ENCODE measurements at regions not wholly inside any gene's neighbourhood (a gene's known extent, or its start where the extent isn't known, plus 50 kb on each side); places are given as distances from the start of the nearest gene placed in this dataset.

DNA sequence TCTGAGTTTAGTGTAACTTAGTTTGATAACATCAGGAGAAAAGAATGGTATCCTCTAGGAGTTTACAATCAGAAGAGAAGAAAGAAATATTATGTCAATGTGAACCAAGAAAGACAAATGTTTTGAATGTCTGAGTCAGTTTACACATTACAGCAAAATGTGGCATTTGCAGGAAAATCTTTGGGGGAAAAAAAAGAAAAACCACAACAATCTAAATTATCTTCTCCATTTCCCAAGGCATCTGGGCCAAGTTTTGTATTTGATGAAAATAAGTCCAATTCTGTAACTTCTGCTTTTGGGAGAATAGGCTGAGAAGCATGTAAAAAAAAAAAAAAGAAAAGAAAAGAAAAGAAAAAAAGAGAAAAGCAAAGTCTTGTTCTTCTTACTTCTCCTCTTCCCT is 58.8 kb upstream of the FLRT2 start:
- TF ChIP-seq POLR2AphosphoS5 (IDR thresholded peaks at IDR 0.05; ENCODE audit: low read depth, low read length) (no peak), POLR2A (IDR thresholded peaks at IDR 0.05; ENCODE audit: low read depth, low read length) (no peak), TAF1 (IDR thresholded peaks at IDR 0.05; ENCODE audit: borderline replicate concordance, low read depth, low read length) (no peak)
